ENCODE measurements at regions not wholly inside any gene's neighbourhood (a gene's known extent, or its start where the extent isn't known, plus 50 kb on each side); places are given as distances from the start of the nearest gene placed in this dataset.

- DNase-seq (ENCODE audit: low read depth): no peak
These were observed 386.6 kb downstream of the PCDH20 start for GRCh38 chr13:61029064-61029463.

- no peak for DNase-seq (ENCODE audit: low read depth)
These were observed 391.6 kb downstream of the PCDH20 start for GRCh38 chr13:61024046-61024445.

- no peak for DNase-seq (ENCODE audit: low read depth)
These were observed 393.8 kb downstream of the PCDH20 start for GRCh38 chr13:61021838-61022237.

GRCh38 chr13:61013796-61014195 lies 401.9 kb downstream of the PCDH20 start:
- DNase-seq (ENCODE audit: low read depth): no peak

GRCh38 chr13:61010358-61010757 lies 405.3 kb downstream of the PCDH20 start:
- DNase-seq (ENCODE audit: low read depth): no peak

- DNase-seq (ENCODE audit: low read depth): no peak
These were observed 413.0 kb downstream of the PCDH20 start for GRCh38 chr13:61002686-61003085.

- DNase-seq (ENCODE audit: low read depth): no peak
These were observed 425.5 kb downstream of the PCDH20 start for GRCh38 chr13:60990032-60990733.

- DNase-seq (ENCODE audit: low read depth): no peak
These were observed 429.3 kb downstream of the PCDH20 start for GRCh38 chr13:60986301-60986700.

- DNase-seq (ENCODE audit: low read depth): no peak
These were observed 434.2 kb downstream of the PCDH20 start for GRCh38 chr13:60981407-60981806.

- DNase-seq (ENCODE audit: low read depth): no peak
These were observed 439.3 kb downstream of the PCDH20 start for GRCh38 chr13:60976367-60976766.

- DNase-seq (ENCODE audit: low read depth): no peak
These were observed 441.4 kb downstream of the PCDH20 start for GRCh38 chr13:60974296-60974695.

GRCh38 chr13:60973529-60973928 lies 442.1 kb downstream of the PCDH20 start:
- DNase-seq (ENCODE audit: low read depth): no peak

- DNase-seq (ENCODE audit: low read depth): no peak
These were observed 444.9 kb downstream of the PCDH20 start for GRCh38 chr13:60970736-60971135.

- DNase-seq (ENCODE audit: low read depth): no peak
These were observed 446.0 kb downstream of the PCDH20 start for GRCh38 chr13:60969656-60970055.

- DNase-seq (ENCODE audit: low read depth): no peak
These were observed 456.2 kb downstream of the PCDH20 start for GRCh38 chr13:60959427-60959826.

- no peak for DNase-seq (ENCODE audit: low read depth)
These were observed 457.8 kb downstream of the PCDH20 start for GRCh38 chr13:60957816-60958215.

- DNase-seq (ENCODE audit: low read depth): no peak
These were observed 470.3 kb downstream of the PCDH20 start for GRCh38 chr13:60945396-60945795.

- no peak for DNase-seq (ENCODE audit: low read depth)
These were observed 470.8 kb downstream of the PCDH20 start for GRCh38 chr13:60944863-60945262.

- no peak for DNase-seq (ENCODE audit: low read depth)
These were observed 471.6 kb downstream of the PCDH20 start for GRCh38 chr13:60944016-60944415.

- no peak for DNase-seq (ENCODE audit: low read depth)
These were observed 479.4 kb downstream of the PCDH20 start for GRCh38 chr13:60936281-60936680.

GRCh38 chr13:60933638-60934037 lies 482.0 kb downstream of the PCDH20 start:
- no peak for DNase-seq (ENCODE audit: low read depth)

GRCh38 chr13:60931858-60932546 lies 483.6 kb downstream of the PCDH20 start:
- no peak for DNase-seq (ENCODE audit: low read depth)

GRCh38 chr13:60925686-60926085 lies 490.0 kb downstream of the PCDH20 start:
- DNase-seq (ENCODE audit: low read depth): no peak

- no peak for DNase-seq (ENCODE audit: low read depth)
These were observed 490.8 kb downstream of the PCDH20 start for GRCh38 chr13:60924856-60925255.

Measured in non-pigmented ciliary epithelial cell (primary cell).